HEK293 (cell line): ENCODE measurements at regions not wholly inside any gene's neighbourhood (a gene's known extent, or its start where the extent isn't known, plus 50 kb on each side); places are given as distances from the start of the nearest gene placed in this dataset.

Experiments used
- HOXA7 ChIP-seq: sonication (generic); formaldehyde crosslinking; IDR thresholded peaks from 2 replicates; pipeline ENCODE4 v1.8.1; 2022; ENCODE audit warnings: missing genetic modification reagents, borderline replicate concordance
- SP2 ChIP-seq: fragments of 450-650 bp; formaldehyde crosslinking; IDR thresholded peaks from 2 replicates; pipeline ENCODE4 v1.5.1; 2016; ENCODE audit warnings: missing biosample characterization, missing genetic modification characterization
- ZNF121 ChIP-seq: fragments of 450-650 bp; formaldehyde crosslinking; IDR thresholded peaks from 2 replicates; pipeline ENCODE4 v1.5.1; 2016; ENCODE audit warnings: missing biosample characterization, missing genetic modification characterization
- ZNF16 ChIP-seq: fragments of 450-650 bp; formaldehyde crosslinking; IDR thresholded peaks from 2 replicates; pipeline ENCODE4 v1.5.1; 2016; ENCODE audit warnings: low read depth, missing biosample characterization, missing genetic modification characterization
- ZNF175 ChIP-seq: fragments of 450-650 bp; formaldehyde crosslinking; IDR thresholded peaks from 2 replicates; pipeline ENCODE4 v1.5.1; 2016; ENCODE audit warnings: missing biosample characterization, missing genetic modification characterization
- ZNF350 ChIP-seq: fragments of 450-650 bp; formaldehyde crosslinking; IDR thresholded peaks from 2 replicates; pipeline ENCODE4 v1.5.0; 2017; ENCODE audit warnings: missing biosample characterization, mild to moderate bottlenecking, missing genetic modification characterization
- ZNF529 ChIP-seq: fragments of 450-650 bp; formaldehyde crosslinking; IDR thresholded peaks from 2 replicates; pipeline ENCODE4 v1.5.1; 2017; ENCODE audit warnings: missing genetic modification characterization, missing biosample characterization; ENCODE audit not compliant: insufficient replicate concordance
- ZNF660 ChIP-seq: fragments of 450-650 bp; IDR thresholded peaks from 2 replicates; pipeline ENCODE4 v1.5.1; 2018; ENCODE audit warnings: missing biosample characterization, mild to moderate bottlenecking, missing genetic modification characterization
- ZNF707 ChIP-seq: fragments of 450-650 bp; formaldehyde crosslinking; IDR thresholded peaks from 2 replicates; pipeline ENCODE4 v1.5.1; 2016; ENCODE audit warnings: missing biosample characterization, missing genetic modification characterization
- TF ChIP-seq, protein P1 (sequence below): fragments of 450-650 bp; formaldehyde crosslinking; IDR thresholded peaks from 2 replicates; pipeline ENCODE4 v1.5.1; 2016; ENCODE audit warnings: missing biosample characterization, missing genetic modification characterization
- TF ChIP-seq, protein P2 (sequence below): fragments of 450-650 bp; formaldehyde crosslinking; optimal IDR thresholded peaks from 2 replicates; pipeline ENCODE3; 2016; ENCODE audit warnings: missing biosample characterization, mild to moderate bottlenecking, missing genetic modification characterization

DNA sequence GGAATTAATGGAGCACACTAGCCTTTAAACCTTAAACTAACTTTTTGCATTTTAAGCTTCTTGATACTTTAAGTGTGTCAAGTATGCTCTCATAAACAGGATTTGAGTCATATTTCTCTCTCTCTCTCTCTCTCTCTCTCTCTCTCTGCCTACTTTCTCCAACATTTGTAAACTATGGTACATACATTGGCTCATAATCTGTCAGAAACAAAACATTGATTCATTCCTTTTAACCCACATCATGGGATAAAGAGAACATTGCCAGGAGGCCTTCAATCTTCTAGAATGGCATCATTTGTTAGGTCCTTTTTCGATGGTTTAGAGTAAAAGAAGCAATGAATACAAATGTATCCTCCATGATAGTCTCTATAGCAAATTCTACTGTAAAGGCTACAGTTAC lies 81.6 kb upstream of the RERGL start:
- no peak for TF ChIP-seq ZNF350 (tag by site-specific recombination)
- no peak for TF ChIP-seq ZNF660 (tag by site-specific recombination)
- TF ChIP-seq, protein P1, sequence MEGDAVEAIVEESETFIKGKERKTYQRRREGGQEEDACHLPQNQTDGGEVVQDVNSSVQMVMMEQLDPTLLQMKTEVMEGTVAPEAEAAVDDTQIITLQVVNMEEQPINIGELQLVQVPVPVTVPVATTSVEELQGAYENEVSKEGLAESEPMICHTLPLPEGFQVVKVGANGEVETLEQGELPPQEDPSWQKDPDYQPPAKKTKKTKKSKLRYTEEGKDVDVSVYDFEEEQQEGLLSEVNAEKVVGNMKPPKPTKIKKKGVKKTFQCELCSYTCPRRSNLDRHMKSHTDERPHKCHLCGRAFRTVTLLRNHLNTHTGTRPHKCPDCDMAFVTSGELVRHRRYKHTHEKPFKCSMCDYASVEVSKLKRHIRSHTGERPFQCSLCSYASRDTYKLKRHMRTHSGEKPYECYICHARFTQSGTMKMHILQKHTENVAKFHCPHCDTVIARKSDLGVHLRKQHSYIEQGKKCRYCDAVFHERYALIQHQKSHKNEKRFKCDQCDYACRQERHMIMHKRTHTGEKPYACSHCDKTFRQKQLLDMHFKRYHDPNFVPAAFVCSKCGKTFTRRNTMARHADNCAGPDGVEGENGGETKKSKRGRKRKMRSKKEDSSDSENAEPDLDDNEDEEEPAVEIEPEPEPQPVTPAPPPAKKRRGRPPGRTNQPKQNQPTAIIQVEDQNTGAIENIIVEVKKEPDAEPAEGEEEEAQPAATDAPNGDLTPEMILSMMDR, result no peak
- TF ChIP-seq SP2 (tag by site-specific recombination), result no peak
- TF ChIP-seq, protein P2, sequence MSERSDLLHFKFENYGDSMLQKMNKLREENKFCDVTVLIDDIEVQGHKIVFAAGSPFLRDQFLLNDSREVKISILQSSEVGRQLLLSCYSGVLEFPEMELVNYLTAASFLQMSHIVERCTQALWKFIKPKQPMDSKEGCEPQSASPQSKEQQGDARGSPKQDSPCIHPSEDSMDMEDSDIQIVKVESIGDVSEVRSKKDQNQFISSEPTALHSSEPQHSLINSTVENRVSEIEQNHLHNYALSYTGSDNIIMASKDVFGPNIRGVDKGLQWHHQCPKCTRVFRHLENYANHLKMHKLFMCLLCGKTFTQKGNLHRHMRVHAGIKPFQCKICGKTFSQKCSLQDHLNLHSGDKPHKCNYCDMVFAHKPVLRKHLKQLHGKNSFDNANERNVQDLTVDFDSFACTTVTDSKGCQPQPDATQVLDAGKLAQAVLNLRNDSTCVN (tag by site-specific recombination), result no peak
- TF ChIP-seq ZNF529, result no peak
- TF ChIP-seq ZNF121 (tag by site-specific recombination), result no peak
- no peak for TF ChIP-seq HOXA7 (CRISPR knock-in tag)
- no peak for TF ChIP-seq ZNF175
- TF ChIP-seq ZNF16 (tag by site-specific recombination), result no peak
- TF ChIP-seq ZNF707 (tag by site-specific recombination), result no peak
